ENCODE measurements at regions not wholly inside any gene's neighbourhood (a gene's known extent, or its start where the extent isn't known, plus 50 kb on each side); places are given as distances from the start of the nearest gene placed in this dataset.

DNA sequence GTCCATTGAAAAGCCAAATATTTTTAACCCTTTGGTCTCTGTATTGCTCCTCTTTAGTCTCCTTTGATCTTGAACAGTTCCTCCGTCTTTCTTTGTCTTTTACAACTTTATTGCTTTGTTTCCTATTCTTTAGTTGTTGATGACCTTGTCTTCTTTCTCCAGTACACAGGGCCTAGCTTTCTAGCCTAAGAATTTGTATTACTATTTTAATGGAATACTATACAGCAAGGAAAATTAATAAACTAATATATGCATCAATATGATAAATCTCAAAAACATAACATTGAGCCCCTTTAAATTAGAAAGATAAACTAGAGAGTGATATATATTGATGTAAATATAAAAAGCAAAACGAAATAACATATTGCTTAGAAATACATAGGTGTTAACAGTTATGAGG, 88.7 kb downstream of the NR1D2 start:
- no peak for DNase-seq

GRCh38 chr3:24034464-24034863, 89.4 kb downstream of the NR1D2 start:
- DNase-seq: no peak

DNA sequence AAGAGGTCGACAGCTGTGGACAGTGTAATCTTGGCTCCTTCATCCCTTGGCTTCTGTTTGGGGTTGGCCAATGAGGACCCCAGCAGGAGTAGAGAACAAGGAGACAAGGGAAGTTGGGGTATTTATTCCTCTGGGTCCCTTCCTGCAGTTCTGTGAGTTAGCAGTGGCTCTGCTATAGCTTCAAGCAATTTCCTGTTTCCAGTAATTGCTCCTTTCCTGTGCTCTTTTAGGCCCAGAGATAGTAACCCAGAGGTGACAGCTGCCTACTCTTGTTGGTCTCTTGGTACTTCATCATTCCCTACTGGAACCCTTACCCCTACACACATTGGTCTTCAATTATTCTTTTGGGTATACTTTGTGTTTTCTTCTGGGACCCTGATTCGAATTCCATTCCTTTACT, 92.9 kb downstream of the NR1D2 start:
- DNase-seq: no peak

DNA sequence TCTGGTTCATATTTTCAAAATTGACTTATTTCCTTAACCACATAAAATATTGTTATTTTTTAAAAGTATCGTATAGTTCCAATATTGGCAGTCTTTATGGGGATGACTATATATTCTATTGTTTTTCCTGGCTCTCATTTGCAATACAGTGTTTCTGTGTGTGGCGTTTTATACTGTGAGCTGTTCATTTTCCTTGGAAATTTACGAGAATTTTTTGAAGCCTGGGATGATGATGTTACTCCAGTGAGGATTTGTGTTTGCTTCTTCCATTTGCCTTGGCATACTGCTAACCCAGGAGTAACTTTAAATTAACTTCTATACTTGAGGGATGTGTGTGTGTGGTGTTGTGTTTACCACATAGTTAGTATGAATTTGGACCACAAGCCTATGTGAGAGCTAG, 95.2 kb downstream of the NR1D2 start:
- DNase-seq: no peak

- no peak for DNase-seq
Measured at GRCh38 chr3:24042174-24043059, 97.3 kb downstream of the NR1D2 start.

DNA sequence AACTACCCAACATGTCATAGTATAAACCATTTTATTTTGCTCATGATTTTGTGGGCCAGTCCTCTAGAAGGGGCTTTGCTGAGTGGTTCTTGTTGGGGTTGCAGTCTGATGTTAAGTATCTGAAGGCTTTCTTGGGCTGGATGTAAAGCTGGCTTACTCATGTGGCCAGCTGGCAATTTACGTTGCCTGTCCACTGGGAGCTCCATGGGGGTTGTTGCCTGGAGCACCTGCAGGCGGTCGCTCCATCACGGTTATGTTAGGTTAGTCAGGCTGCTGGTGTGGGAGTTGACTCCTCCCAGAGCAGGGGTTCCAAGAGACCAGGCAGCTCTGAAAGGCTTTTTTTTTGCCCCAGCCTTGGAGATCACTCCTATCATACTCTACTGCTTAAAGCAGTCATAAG, 98.1 kb downstream of the NR1D2 start:
- DNase-seq: no peak

DNA sequence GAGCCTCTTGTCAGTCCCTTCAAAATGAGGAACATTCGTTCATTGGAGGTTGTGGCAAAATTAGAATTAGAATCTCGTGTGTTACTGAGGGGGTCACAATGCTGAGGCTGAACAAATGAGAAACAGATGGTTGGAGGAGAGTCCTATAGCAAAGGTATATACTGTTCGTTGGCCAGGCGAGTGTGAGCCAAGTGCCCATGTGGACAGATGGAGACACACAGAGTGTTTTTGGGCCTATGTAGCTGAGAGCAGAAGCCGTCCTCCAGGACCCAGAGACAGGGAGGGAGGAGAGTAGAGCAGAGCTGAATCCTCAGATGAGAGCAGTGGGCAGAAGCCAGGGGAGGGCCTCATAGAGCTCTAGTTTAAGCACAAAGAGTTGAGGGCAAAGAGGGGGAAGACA, 98.9 kb downstream of the NR1D2 start:
- no peak for DNase-seq

DNA sequence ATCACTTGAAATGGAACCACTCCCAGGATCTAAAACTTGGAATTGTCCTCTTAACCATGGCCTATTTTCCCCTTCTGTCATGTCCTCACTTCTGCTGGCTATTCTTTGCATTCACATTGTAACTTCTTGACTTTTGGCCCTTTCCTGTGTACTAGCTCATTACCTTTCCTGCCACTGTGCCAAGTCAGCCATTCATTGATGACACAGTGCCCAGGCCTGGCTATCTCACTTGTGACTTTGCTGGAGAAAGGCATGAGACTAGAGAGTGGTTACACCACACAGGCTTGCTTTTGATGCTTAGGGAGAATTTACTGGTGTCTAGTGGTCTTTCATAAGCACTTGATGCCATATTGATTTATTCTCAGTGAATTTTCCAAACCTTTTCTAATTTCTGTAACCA, 101.1 kb downstream of the NR1D2 start:
- DNase-seq: no peak

- no peak for DNase-seq
Measured at GRCh38 chr3:24047513-24047912, 102.4 kb downstream of the NR1D2 start.

GRCh38 chr3:24048843-24049242, 103.8 kb downstream of the NR1D2 start:
- no peak for DNase-seq

DNA sequence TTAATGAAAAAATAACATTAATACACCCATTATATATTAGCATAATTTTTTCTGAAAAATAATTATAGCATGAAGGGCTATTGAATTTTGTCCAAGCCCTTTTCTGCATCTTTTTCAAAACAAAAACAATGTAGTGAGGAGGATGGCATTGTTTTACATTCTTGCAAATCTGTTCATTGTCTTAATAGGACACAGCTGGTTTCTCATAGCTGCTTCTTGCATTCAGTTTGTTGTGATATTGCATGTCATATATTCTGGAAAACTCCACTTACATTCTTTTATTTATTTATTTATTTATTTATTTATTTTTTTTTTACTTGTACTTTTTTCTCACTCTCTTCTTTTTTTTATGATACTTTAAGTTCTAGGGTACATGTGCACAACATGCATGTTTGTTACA, 107.4 kb downstream of the NR1D2 start:
- DNase-seq: no peak

DNA sequence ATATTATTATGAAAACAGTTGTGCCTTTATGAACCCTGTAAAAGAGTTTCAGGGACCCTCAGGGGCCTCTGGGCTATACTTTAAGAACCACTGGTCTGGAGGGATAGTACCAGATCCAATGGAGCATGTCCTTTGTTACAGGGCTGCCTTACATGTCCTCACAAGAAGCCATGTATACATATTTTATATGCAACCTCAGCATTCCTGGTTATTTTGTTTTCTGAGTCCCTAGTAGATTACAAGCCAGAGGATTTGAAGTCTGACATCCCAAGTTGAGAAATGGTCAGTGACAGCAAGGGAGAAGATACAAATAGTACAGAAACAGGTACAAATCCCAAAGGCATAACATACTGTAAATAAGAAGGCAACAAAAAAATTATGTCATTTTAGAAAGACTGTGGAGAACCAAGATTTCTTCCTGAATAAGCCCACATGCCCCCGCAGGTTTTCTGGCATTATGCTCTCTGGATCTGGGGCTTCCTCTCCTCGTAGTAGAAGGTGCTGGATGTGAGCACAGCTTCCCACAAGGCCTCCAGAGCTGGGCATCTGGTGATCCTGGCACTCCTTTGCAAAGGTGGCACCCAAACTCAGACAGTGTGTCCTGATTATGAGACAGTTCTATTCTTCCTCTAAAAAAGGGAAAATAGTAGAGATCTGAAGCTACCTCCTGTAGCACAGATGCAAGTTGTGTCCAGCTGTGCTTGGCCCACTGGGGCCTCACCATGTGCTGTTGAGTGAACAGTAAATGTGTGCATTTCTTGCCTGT, 114.0 kb downstream of the NR1D2 start:
- no peak for DNase-seq

GRCh38 chr3:24060055-24060454, 115.0 kb downstream of the NR1D2 start:
- DNase-seq: no peak

DNA sequence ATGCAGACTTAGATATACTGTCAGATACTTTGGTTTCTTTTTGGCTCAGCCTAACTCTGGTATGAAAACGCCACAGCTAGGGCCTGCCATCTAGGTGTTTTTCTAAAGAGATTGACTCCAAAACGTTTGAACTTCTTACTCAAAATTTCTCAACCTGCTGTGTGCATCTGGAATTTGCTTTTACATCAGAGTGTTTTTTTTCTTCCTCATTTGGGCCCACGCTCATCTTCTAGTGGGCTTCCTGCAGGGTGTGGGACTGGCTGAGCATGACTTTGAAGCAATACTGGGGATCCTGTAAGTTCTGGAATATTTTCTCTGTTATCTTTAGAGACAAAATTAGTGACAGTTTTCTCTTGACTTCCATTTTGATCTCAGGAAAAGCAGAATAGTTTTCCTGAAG, 117.8 kb downstream of the NR1D2 start:
- DNase-seq: peak; percentile 68 to 80
